ENCODE measurements at regions not wholly inside any gene's neighbourhood (a gene's known extent, or its start where the extent isn't known, plus 50 kb on each side); places are given as distances from the start of the nearest gene placed in this dataset.
A peak's percentile ranks its signal among the peaks of the same experiment; 100 is the strongest.

DNA sequence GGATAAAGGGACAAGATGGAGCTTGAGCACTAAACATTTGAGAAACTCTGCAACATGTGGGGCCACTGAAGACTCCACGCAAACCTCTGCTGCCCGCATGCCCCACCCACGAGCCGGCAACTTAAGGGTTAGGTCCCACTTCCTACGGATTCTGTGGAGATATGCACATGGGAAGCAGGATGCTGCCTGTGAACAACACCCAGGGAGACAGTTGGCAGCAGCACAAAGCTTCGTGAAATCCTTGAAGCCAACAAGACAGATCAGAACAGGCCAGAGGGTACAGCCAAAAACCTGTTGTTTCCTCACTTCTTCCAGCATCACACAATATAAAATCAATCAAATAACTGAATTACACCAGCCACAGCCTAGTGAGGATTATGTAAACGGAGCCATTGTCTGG is 270.4 kb downstream of the ENC1 start:
- Mint-ChIP-seq H3K4me3 (no peak overlapping the region), H3K27ac (no peak overlapping the region), H3K4me1 (ENCODE audit: low read depth in 2 of 2) (no peaks in the 10 kb centered on the region), H3K36me3 (no peaks in the 10 kb centered on the region), H3K27me3 (peaks cover 0 to 6% of the 10 kb centered on the region in 2 donors), H3K9me3 (no peaks in the 10 kb centered on the region)
- ATAC-seq (no peak), DNase-seq (ENCODE audit: low spot score) (no peak)

- H3K4me3 Mint-ChIP-seq: no peak overlapping the region
- peaks cover 0 to 7% of the 10 kb centered on the region in 2 donors for H3K27me3 Mint-ChIP-seq
- H3K27ac Mint-ChIP-seq: no peak overlapping the region
- H3K9me3 Mint-ChIP-seq: no peaks in the 10 kb centered on the region
- no peak for DNase-seq (ENCODE audit: low spot score)
- H3K4me1 Mint-ChIP-seq (ENCODE audit: low read depth in 2 of 2): no peaks in the 10 kb centered on the region
- no peaks in the 10 kb centered on the region for H3K36me3 Mint-ChIP-seq
- no peak for ATAC-seq
Observed at GRCh38 chr5:74369173-74369572, 271.4 kb downstream of the ENC1 start.

DNA sequence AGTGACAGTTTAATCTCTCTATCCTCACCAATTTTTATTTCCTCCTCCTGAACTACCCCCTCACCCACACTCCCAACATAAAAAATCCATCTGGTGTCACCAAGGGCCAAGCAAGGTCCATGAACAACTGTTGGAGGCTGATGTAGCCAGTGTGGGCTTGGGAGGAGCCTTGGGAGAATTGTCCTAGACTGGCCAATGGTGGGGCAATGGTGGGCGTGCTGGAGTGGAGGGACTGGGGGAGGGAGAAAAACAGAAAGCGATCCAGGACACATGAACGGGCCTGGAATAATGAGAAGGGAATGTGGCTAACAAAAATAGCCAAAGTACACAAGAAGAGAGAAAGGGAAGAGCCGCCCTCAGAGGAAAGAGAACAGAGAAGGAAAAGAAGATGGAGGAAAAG is 272.6 kb downstream of the ENC1 start:
- no peaks in the 10 kb centered on the region for H3K9me3 Mint-ChIP-seq
- H3K4me3 Mint-ChIP-seq: no peak overlapping the region
- ATAC-seq (no peak), DNase-seq (ENCODE audit: low spot score) (no peak)
- no peak overlapping the region for H3K27ac Mint-ChIP-seq
- H3K4me1 Mint-ChIP-seq (ENCODE audit: low read depth in 2 of 2): no peaks in the 10 kb centered on the region
- peaks cover 0 to 9% of the 10 kb centered on the region in 2 donors for H3K27me3 Mint-ChIP-seq
- no peaks in the 10 kb centered on the region for H3K36me3 Mint-ChIP-seq

DNA sequence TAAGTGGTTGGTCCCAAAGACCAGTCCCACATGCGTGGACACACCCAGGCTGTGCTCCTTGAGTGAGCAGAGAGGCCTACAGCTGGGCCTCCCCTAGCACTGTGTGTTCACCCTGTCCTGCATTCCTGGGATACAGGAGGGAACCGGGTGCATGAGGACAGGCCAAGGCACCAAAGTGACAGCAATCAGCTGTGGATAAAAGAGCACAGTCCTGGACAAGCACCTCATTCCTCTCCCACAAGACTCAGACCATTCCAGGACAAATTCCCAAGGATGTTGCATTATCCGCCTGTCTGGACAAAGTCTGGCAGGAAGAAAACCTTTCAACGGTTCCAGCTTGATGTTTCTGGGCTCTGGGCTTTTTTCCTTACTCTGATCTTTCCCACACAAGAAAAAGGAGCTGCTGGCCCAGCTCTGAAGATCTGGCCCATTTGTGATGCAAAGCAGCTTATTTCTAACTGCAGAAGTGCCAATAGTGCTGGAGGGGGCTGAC is 273.2 kb downstream of the ENC1 start:
- Mint-ChIP-seq H3K27me3 (peaks cover 0 to 9% of the 10 kb centered on the region in 2 donors), H3K9me3 (no peaks in the 10 kb centered on the region), H3K4me3 (no peak overlapping the region), H3K36me3 (no peaks in the 10 kb centered on the region), H3K27ac (no peak overlapping the region), H3K4me1 (ENCODE audit: low read depth in 2 of 2) (no peaks in the 10 kb centered on the region)
- ATAC-seq (no peak), DNase-seq (ENCODE audit: low spot score) (no peak)

- no peak for DNase-seq (ENCODE audit: low spot score)
- no peaks in the 10 kb centered on the region for H3K36me3 Mint-ChIP-seq
- no peak overlapping the region for H3K4me3 Mint-ChIP-seq
- H3K27ac Mint-ChIP-seq: no peak overlapping the region
- no peaks in the 10 kb centered on the region for H3K9me3 Mint-ChIP-seq
- H3K4me1 Mint-ChIP-seq (ENCODE audit: low read depth in 2 of 2): no peaks in the 10 kb centered on the region
- peaks cover 0 to 9% of the 10 kb centered on the region in 2 donors for H3K27me3 Mint-ChIP-seq
- ATAC-seq: no peak
Observed at GRCh38 chr5:74365723-74366122, 274.8 kb downstream of the ENC1 start.

DNA sequence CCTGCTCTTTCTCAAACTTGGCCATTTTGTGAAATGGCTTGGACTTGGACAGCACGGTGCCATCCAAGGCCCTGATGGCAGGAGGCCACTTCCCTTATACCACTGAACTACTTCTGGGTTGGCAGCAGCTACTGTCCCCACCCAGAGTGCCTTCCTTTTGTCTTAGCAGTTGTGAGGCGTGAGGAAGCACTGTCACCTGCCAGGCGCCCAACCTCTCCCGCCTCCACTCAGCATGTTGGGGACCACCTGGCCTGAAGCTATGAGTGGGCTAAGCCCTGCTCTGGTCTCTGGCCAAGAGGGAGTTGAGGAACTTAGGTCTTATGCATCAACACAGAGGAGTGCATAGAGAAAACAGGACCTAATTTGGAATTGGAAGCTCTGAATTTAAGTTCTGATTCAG is 276.0 kb downstream of the ENC1 start:
- no peak overlapping the region for H3K27ac Mint-ChIP-seq
- ATAC-seq (no peak), DNase-seq (ENCODE audit: low spot score) (no peak)
- H3K4me3 Mint-ChIP-seq: no peak overlapping the region
- no peaks in the 10 kb centered on the region for H3K9me3 Mint-ChIP-seq
- no peaks in the 10 kb centered on the region for H3K4me1 Mint-ChIP-seq (ENCODE audit: low read depth in 2 of 2)
- H3K36me3 Mint-ChIP-seq: no peaks in the 10 kb centered on the region
- H3K27me3 Mint-ChIP-seq: peaks cover 0 to 9% of the 10 kb centered on the region in 2 donors

DNA sequence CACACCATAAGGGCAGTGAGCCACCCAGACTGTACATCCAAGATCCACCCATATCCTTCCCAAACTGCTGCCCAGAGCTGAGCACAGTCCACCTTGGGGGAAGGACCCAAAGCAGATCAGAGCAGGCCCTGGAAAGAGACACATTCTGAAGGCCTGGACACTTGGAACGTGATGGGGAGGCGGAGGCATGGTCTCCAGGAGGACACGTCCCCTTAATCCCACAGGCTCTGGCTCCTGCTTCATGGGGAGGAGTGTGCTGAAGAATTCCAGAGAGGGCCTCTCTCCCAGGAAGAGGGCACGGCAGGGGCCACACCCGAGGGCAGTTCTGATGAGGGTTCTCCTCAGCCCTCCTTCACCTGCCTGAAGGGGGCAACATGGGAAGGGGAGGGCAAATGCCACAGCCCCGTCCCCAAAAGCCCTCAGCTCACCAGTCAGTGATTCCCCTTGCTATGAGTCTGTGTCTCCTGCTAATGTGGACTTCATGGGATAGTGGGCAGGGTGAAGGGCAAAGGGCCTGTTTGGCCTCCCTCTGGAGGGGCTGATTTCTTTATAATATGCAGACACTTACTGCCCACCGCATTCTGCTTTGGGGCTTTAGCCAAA is 276.8 kb downstream of the ENC1 start:
- DNase-seq (ENCODE audit: low spot score): no peak
- no peak for ATAC-seq
- H3K4me3 Mint-ChIP-seq: no peak overlapping the region
- H3K36me3 Mint-ChIP-seq: no peaks in the 10 kb centered on the region
- no peaks in the 10 kb centered on the region for H3K9me3 Mint-ChIP-seq
- no peak overlapping the region for H3K27ac Mint-ChIP-seq
- H3K4me1 Mint-ChIP-seq (ENCODE audit: low read depth in 2 of 2): no peaks in the 10 kb centered on the region
- peaks cover 0 to 9% of the 10 kb centered on the region in 2 donors for H3K27me3 Mint-ChIP-seq

GRCh38 chr5:74361406-74362358 is 278.8 kb downstream of the ENC1 start:
- no peak overlapping the region for H3K4me3 Mint-ChIP-seq
- H3K36me3 Mint-ChIP-seq: no peaks in the 10 kb centered on the region
- ATAC-seq: no peak
- peaks cover 0 to 6% of the 10 kb centered on the region in 2 donors for H3K27me3 Mint-ChIP-seq
- H3K9me3 Mint-ChIP-seq: no peaks in the 10 kb centered on the region
- no peak overlapping the region for H3K27ac Mint-ChIP-seq
- no peak for DNase-seq (ENCODE audit: low spot score)
- H3K4me1 Mint-ChIP-seq (ENCODE audit: low read depth in 2 of 2): no peaks in the 10 kb centered on the region

DNA sequence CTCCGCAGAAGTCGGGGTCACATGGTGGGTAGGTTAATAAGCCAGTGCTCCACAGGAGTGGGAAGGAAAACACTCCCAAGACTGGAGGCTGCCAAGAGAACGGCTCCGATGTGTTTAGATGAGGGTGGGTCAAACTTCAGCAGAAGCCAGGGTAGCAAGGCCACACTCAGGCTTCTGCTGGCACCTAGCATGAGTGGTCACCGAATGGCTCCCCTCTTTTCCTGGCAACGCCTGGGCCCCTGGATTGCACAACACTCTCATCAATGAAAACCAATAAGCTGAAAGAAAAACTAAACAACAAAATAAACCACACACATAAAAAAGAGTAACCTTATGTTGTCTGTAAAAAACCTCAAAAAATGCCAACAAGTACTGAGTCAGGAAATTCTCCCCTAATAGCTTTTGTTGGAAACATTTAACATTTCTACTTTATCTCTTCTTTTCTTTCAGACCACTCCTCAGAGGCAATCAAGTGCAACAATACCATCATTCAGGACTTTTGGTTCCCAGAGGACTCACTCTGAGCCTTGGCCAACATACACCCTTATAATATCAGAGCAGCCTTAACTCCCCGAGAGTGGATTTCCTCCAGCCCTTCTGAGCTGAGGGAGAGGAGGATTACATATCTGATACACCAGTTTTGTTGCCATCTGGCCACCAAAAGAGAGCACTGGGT is 279.9 kb downstream of the ENC1 start:
- Mint-ChIP-seq H3K4me1 (ENCODE audit: low read depth in 2 of 2) (no peaks in the 10 kb centered on the region), H3K9me3 (no peaks in the 10 kb centered on the region), H3K27ac (no peak overlapping the region), H3K36me3 (no peaks in the 10 kb centered on the region), H3K4me3 (no peak overlapping the region), H3K27me3 (peaks cover 0 to 3% of the 10 kb centered on the region in 2 donors)
- DNase-seq (ENCODE audit: low spot score): no peak
- no peak for ATAC-seq

GRCh38 chr5:74357827-74358226 is 282.7 kb downstream of the ENC1 start:
- Mint-ChIP-seq H3K27me3 (no peaks in the 10 kb centered on the region), H3K27ac (no peak overlapping the region), H3K36me3 (no peaks in the 10 kb centered on the region), H3K9me3 (no peaks in the 10 kb centered on the region), H3K4me1 (ENCODE audit: low read depth in 2 of 2) (no peaks in the 10 kb centered on the region), H3K4me3 (no peak overlapping the region)
- ATAC-seq: no peak
- no peak for DNase-seq (ENCODE audit: low spot score)

DNA sequence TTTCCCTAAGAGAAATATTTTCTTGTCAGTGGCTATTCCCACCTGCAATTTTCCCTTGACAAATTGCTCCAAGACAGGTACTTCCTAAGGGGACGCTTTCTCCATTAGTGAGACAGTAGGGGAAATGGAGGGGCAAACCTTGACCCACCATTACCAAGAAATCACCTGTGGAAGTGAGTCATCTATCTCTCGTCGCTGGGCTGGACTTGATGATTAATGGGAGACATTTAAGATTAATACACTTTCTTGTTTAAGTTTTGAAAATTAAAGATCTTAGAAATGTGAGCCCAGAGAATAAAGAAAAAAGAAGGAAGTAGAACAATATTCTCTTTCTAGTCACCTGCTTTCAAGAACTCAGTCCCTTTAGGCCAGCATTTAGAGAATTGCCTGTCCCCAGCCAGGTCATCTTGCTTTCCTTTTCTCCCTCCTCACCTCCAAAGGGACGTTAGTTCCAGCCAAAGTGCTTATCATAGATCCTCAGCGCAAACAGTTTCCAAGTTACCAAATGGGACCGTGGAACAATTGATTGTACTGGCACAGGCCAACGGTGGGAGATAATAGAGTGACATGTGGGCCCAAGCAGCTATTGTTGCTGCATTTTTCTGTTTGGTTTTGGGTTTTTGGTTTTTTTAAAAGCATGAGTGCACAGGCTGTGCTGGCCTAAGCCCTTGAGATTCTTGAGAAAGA is 284.4 kb downstream of the ENC1 start:
- H3K27me3 Mint-ChIP-seq: peaks cover 0 to 7% of the 10 kb centered on the region in 2 donors
- no peak overlapping the region for H3K4me3 Mint-ChIP-seq
- DNase-seq (ENCODE audit: low spot score) (no peak), ATAC-seq (no peak)
- H3K27ac Mint-ChIP-seq: no peak overlapping the region
- H3K9me3 Mint-ChIP-seq: no peaks in the 10 kb centered on the region
- no peaks in the 10 kb centered on the region for H3K36me3 Mint-ChIP-seq
- no peaks in the 10 kb centered on the region for H3K4me1 Mint-ChIP-seq (ENCODE audit: low read depth in 2 of 2)

- Mint-ChIP-seq H3K4me1 (ENCODE audit: low read depth in 2 of 2) (no peaks in the 10 kb centered on the region), H3K36me3 (no peaks in the 10 kb centered on the region), H3K4me3 (no peak overlapping the region), H3K9me3 (no peaks in the 10 kb centered on the region), H3K27me3 (peaks cover 0 to 7% of the 10 kb centered on the region in 2 donors), H3K27ac (no peak overlapping the region)
- ATAC-seq (peak in 1 of 2 donors; percentile 48), DNase-seq (ENCODE audit: low spot score) (no peak)
Observed at GRCh38 chr5:74355041-74355824, 285.3 kb downstream of the ENC1 start.

- Mint-ChIP-seq H3K36me3 (peaks cover 12% of the 10 kb centered on the region), H3K4me3 (no peak overlapping the region), H3K27me3 (peaks cover 18 to 28% of the 10 kb centered on the region in 2 donors), H3K9me3 (peaks cover 5% of the 10 kb centered on the region), H3K27ac (no peak overlapping the region), H3K4me1 (ENCODE audit: low read depth in 2 of 2) (no peaks in the 10 kb centered on the region)
- ATAC-seq (no peak), DNase-seq (ENCODE audit: low spot score) (no peak)
Observed at GRCh38 chr5:74352256-74352655, 288.3 kb downstream of the ENC1 start.
